ENCODE measurements at regions not wholly inside any gene's neighbourhood (a gene's known extent, or its start where the extent isn't known, plus 50 kb on each side); places are given as distances from the start of the nearest gene placed in this dataset.
"Not testable (repeated sequence)": the region's sequence is repeated elsewhere in the genome, so short reads cannot be mapped to it uniquely, and the experiment has no call there.

GRCh38 chr4:117927823-117928222, 106.5 kb upstream of the NDST3 start:
- DNase-seq, ATAC-seq: not testable (repeated sequence)

GRCh38 chr4:117941611-117942010, 92.7 kb upstream of the NDST3 start:
- no peak for ATAC-seq
- no peak for DNase-seq

- no peak for DNase-seq
- no peak for ATAC-seq
Observed at GRCh38 chr4:117949621-117950020, 84.7 kb upstream of the NDST3 start.

GRCh38 chr4:117957571-117957970, 76.7 kb upstream of the NDST3 start:
- DNase-seq (no peak), ATAC-seq (no peak)

GRCh38 chr4:117965622-117966021, 68.7 kb upstream of the NDST3 start:
- no peak for ATAC-seq

GRCh38 chr4:117968606-117969005, 65.7 kb upstream of the NDST3 start:
- ATAC-seq (no peak), DNase-seq (no peak)

More at GRCh38 chr4:117965622-117966021, 68.7 kb upstream of the NDST3 start:
- no peak for DNase-seq

- DNase-seq (no peak), ATAC-seq (no peak)
Observed at GRCh38 chr4:117971403-117971802, 62.9 kb upstream of the NDST3 start.

GRCh38 chr4:117983541-117984365, 50.5 kb upstream of the NDST3 start:
- ATAC-seq (no peak), DNase-seq (no peak)

GRCh38 chr4:117984366-117984680, 50.0 kb upstream of the NDST3 start:
- no peak for ATAC-seq
- DNase-seq: no peak
